GM13977 (cell line): ENCODE measurements at regions not wholly inside any gene's neighbourhood (a gene's known extent, or its start where the extent isn't known, plus 50 kb on each side); places are given as distances from the start of the nearest gene placed in this dataset.

ENCODE experiments used
- DNase-seq: peaks from one replicate; pipeline ENCODE4 v3.0.0; 2012; ENCODE audit warnings: low spot score
- in situ Hi-C: fragments of 300-500 bp; cut with MboI; formaldehyde crosslinking; loops from one replicate; pipeline ENCODE4 v1.12.0; 2022; ENCODE audit warnings: low sequenced_read_pairs, low pct_unique_long_range_greater_than_20kb, mixed read lengths, inconsistent platforms; ENCODE audit not compliant: unreplicated experiment
- TF ChIP-seq, protein P1 (sequence below): IDR thresholded peaks from 2 replicates; pipeline ENCODE4 v1.5.1; 2012; ENCODE audit warnings: mild to moderate bottlenecking, control low read depth; ENCODE audit not compliant: insufficient read depth; ENCODE audit errors: extremely low read depth, missing control alignments

GRCh38 chr2:2512931-2513330, 181.9 kb upstream of the MYT1L start:
- in situ Hi-C loops, result no loop called here
- TF ChIP-seq, protein P1, sequence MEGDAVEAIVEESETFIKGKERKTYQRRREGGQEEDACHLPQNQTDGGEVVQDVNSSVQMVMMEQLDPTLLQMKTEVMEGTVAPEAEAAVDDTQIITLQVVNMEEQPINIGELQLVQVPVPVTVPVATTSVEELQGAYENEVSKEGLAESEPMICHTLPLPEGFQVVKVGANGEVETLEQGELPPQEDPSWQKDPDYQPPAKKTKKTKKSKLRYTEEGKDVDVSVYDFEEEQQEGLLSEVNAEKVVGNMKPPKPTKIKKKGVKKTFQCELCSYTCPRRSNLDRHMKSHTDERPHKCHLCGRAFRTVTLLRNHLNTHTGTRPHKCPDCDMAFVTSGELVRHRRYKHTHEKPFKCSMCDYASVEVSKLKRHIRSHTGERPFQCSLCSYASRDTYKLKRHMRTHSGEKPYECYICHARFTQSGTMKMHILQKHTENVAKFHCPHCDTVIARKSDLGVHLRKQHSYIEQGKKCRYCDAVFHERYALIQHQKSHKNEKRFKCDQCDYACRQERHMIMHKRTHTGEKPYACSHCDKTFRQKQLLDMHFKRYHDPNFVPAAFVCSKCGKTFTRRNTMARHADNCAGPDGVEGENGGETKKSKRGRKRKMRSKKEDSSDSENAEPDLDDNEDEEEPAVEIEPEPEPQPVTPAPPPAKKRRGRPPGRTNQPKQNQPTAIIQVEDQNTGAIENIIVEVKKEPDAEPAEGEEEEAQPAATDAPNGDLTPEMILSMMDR, result no peak
- no peak for DNase-seq

- TF ChIP-seq, protein P1, result no peak
- DNase-seq, result no peak
- in situ Hi-C loops, result no loop called here
Observed at GRCh38 chr2:2507417-2507997, 176.4 kb upstream of the MYT1L start.

GRCh38 chr2:2506536-2506935, 175.5 kb upstream of the MYT1L start:
- no peak for DNase-seq
- TF ChIP-seq, protein P1, result no peak
- in situ Hi-C loops, result no loop called here

GRCh38 chr2:2505604-2506003, 174.5 kb upstream of the MYT1L start:
- DNase-seq, result no peak
- TF ChIP-seq, protein P1, result no peak

GRCh38 chr2:2503864-2504418, 172.9 kb upstream of the MYT1L start:
- in situ Hi-C loops, result no loop called here
- no peak for DNase-seq
- TF ChIP-seq, protein P1, result no peak

More at GRCh38 chr2:2505604-2506003, 174.5 kb upstream of the MYT1L start:
- in situ Hi-C loops, result no loop called here

- DNase-seq, result no peak
- in situ Hi-C loops, result no loop called here
- TF ChIP-seq, protein P1, result no peak
Observed at GRCh38 chr2:2502201-2502549, 171.1 kb upstream of the MYT1L start.
